Ascending aorta (tissue), 2 donors: ENCODE measurements at regions not wholly inside any gene's neighbourhood (a gene's known extent, or its start where the extent isn't known, plus 50 kb on each side); places are given as distances from the start of the nearest gene placed in this dataset.

ENCODE experiments used
- DNase-seq, 2 donors: peaks; one replicate each; pipeline ENCODE4 v3.0.0-alpha.2; 2019; ENCODE audit warnings: low spot score in 2 of 2
- H3K27ac ChIP-seq, 2 donors: fragments of 200-600 bp; sonication (generic); one replicate each; pipeline ENCODE4 v1.5.1; 2016 to 2017; ENCODE audit warnings: mild to moderate bottlenecking in 1 of 2
- H3K27me3 ChIP-seq: fragments of 200-600 bp; sonication (generic); one replicate; pipeline ENCODE4 v1.5.1; 2017
- H3K36me3 ChIP-seq, 2 donors: fragments of 200-600 bp; sonication (generic); one replicate each; pipeline ENCODE4 v1.5.1; 2016
- H3K4me1 ChIP-seq, 2 donors: fragments of 200-600 bp; sonication (generic); one replicate each; pipeline ENCODE4 v1.5.1; 2016 to 2017; ENCODE audit warnings: mild to moderate bottlenecking in 1 of 2
- H3K4me3 ChIP-seq, 2 donors: fragments of 200-600 bp; sonication (generic); one replicate each; pipeline ENCODE4 v1.5.1; 2016 to 2017; ENCODE audit warnings: mild to moderate bottlenecking in 1 of 2
- H3K9me3 ChIP-seq, 2 donors: fragments of 200-600 bp; sonication (generic); one replicate each; pipeline ENCODE4 v1.5.1; 2016
- intact Hi-C: fragments of 100-400 bp; cut with DNase I; formaldehyde crosslinking; loops from one replicate; pipeline ENCODE4 v1.15.1; 2023
- TF ChIP-seq, protein P1 (sequence below), 3 experiments: fragments of 200-600 bp in 2 of 3; fragments of 450-650 bp in 1 of 3; sonication (generic) in 2 of 3; IDR thresholded peaks; one replicate each; pipeline ENCODE4 v1.5.1; 2016 to 2019; ENCODE audit warnings: antibody characterized with exemption in 3 of 3, mild to moderate bottlenecking in 1 of 3, moderate library complexity in 1 of 3

DNA sequence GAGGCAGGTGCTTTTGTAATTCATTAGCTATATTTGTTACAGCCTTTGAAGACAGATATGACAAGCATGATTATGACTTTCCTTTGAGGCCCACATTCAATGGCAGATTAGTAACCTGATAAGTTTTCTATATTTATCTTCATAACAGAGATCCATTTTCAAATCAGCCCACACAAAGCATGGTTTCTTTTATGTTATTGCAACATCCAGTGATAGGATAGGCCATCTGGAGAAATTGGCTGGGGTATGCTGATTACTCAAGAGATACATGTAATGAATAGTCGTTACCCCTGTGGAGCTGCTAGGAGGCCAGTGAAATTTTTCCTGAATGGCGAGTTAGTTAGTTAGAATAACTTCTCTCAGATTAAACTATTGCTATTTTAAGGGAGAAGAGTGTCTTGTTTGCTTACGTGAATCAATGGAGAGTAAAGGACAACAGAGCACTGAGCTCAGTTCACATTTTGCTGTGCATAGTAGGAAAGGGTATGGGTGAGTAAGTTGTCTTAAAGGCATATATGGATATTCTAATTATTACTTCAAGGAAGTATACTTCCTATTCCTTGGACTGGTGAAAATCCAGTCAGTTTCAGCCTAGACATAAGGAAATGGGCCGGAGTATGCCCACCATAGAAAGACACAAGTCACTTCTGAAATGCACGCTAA is 79.2 kb upstream of the DKK2 start:
- intact Hi-C loops: no loop called here
- Histone ChIP-seq H3K4me1 (no peaks in the 10 kb centered on the region), H3K4me3 (no peak overlapping the region), H3K36me3 (no peaks in the 10 kb centered on the region), H3K9me3 (no peaks in the 10 kb centered on the region), H3K27ac (no peak overlapping the region), H3K27me3 (no peaks in the 10 kb centered on the region)
- DNase-seq: no peak
- TF ChIP-seq, protein P1, sequence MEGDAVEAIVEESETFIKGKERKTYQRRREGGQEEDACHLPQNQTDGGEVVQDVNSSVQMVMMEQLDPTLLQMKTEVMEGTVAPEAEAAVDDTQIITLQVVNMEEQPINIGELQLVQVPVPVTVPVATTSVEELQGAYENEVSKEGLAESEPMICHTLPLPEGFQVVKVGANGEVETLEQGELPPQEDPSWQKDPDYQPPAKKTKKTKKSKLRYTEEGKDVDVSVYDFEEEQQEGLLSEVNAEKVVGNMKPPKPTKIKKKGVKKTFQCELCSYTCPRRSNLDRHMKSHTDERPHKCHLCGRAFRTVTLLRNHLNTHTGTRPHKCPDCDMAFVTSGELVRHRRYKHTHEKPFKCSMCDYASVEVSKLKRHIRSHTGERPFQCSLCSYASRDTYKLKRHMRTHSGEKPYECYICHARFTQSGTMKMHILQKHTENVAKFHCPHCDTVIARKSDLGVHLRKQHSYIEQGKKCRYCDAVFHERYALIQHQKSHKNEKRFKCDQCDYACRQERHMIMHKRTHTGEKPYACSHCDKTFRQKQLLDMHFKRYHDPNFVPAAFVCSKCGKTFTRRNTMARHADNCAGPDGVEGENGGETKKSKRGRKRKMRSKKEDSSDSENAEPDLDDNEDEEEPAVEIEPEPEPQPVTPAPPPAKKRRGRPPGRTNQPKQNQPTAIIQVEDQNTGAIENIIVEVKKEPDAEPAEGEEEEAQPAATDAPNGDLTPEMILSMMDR (IDR thresholded peaks at IDR 0.05): no peak

DNA sequence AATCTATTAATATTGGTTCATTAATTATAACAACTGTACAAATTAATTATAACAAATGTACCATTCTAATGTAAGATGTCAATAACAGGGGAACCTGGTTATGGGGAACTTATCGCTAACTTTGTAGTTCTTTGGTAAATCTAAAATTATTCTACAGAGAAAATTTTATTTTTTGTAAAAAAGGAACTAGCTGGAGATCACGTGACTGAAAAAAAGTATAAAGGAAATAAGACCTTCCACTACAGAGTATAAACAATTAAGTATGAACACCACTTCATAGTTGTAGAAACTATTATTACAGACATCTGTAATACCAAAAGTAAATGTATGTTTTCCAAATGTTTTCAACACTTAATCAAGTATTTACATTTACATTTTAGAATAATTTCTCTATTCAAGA is 77.9 kb upstream of the DKK2 start:
- intact Hi-C loops: no loop called here
- H3K36me3 ChIP-seq: no peaks in the 10 kb centered on the region
- H3K4me3 ChIP-seq: no peak overlapping the region
- no peaks in the 10 kb centered on the region for H3K27me3 ChIP-seq
- H3K4me1 ChIP-seq: no peaks in the 10 kb centered on the region
- no peak for DNase-seq
- TF ChIP-seq, protein P1 (IDR thresholded peaks at IDR 0.05): no peak
- no peaks in the 10 kb centered on the region for H3K9me3 ChIP-seq
- no peak overlapping the region for H3K27ac ChIP-seq

DNA sequence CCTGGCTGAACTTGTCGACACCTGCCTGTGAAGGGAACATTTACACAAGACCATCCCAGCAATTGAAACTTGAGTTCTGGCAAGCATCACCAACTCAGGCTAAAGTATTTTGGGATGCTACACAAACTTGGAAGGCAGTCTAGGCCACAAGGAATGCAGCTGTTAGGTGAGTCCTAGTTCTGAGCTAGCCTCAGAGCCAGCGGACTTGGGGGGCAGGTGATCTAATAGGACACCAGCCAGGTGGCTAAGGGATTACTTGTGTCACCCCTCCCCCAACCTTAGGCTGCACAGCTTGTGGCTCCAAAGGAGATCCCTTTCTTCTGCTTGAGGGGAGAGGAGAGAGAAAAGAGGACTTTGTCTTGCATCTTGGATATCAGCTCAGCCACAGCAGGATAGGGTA is 62.3 kb upstream of the DKK2 start:
- H3K9me3 ChIP-seq: no peaks in the 10 kb centered on the region
- H3K36me3 ChIP-seq: no peaks in the 10 kb centered on the region
- no peak for DNase-seq
- intact Hi-C loops: no loop called here
- no peak overlapping the region for H3K27ac ChIP-seq
- H3K27me3 ChIP-seq: no peaks in the 10 kb centered on the region
- H3K4me1 ChIP-seq: no peaks in the 10 kb centered on the region
- TF ChIP-seq, protein P1 (IDR thresholded peaks at IDR 0.05): no peak
- no peak overlapping the region for H3K4me3 ChIP-seq

DNA sequence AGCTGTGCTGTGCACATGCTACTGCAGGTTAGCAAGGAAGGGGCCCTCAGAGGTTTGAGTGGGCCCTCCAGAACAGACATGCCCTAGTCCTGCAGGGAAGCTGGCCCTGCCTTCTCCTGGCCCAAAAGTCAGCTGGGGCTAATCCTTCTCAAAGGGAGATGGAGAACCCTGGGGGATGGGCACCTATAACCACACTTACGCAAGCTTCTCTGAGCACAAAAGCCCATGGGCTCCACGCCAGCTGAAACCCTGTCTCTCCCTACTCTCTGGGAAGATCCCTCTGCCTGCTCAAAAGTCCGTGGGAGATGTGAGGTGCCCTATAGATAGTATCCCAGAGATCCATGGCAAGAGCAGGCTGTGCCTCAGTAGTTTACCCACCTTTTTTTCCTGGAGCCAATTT is 58.9 kb upstream of the DKK2 start:
- DNase-seq: no peak
- Histone ChIP-seq H3K36me3 (no peaks in the 10 kb centered on the region), H3K4me3 (no peak overlapping the region), H3K27me3 (no peaks in the 10 kb centered on the region), H3K9me3 (no peaks in the 10 kb centered on the region), H3K4me1 (no peaks in the 10 kb centered on the region), H3K27ac (no peak overlapping the region)
- TF ChIP-seq, protein P1 (IDR thresholded peaks at IDR 0.05): no peak
- intact Hi-C loops: no loop called here

DNA sequence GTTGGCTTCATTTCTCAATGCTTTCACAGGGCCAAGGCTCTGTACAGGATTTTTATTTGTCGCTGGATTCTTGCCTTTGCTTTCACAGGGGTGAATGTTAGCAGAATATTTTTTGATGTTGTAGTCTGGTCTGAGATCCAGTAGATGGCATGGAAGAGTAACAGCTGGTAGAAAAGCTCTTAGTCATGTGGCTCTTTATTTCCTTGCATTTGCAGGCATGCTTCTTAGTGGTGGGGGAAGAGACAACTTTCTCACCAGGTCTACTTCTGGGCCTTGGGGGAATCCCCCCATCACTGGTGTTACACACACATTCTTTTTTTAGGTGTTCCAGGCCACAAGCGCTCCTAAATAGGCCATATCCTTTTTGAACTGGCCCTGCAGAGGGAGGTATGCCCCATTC is 58.2 kb upstream of the DKK2 start:
- TF ChIP-seq, protein P1 (IDR thresholded peaks at IDR 0.05): no peak
- Histone ChIP-seq H3K27me3 (no peaks in the 10 kb centered on the region), H3K36me3 (no peaks in the 10 kb centered on the region), H3K4me1 (no peaks in the 10 kb centered on the region), H3K4me3 (no peak overlapping the region), H3K9me3 (no peaks in the 10 kb centered on the region), H3K27ac (no peak overlapping the region)
- DNase-seq: no peak
- intact Hi-C loops: no loop called here
